HG03378 (cell line): ENCODE measurements at regions not wholly inside any gene's neighbourhood (a gene's known extent, or its start where the extent isn't known, plus 50 kb on each side); places are given as distances from the start of the nearest gene placed in this dataset.

ENCODE experiments used
- ATAC-seq: cut with Tn5 transposase; IDR thresholded peaks from one replicate; pipeline ENCODE4 v1.9.1; 2021; ENCODE audit warnings: mild to moderate bottlenecking, moderate library complexity; ENCODE audit not compliant: unreplicated experiment

- ATAC-seq, result no peak
These were observed 903.8 kb upstream of the PCDH10 start for GRCh38 chr4:132245319-132245718.

GRCh38 chr4:132264176-132264575, 884.9 kb upstream of the PCDH10 start:
- no peak for ATAC-seq

- ATAC-seq, result no peak
These were observed 882.7 kb upstream of the PCDH10 start for GRCh38 chr4:132266374-132266773.

- ATAC-seq, result no peak
These were observed 881.8 kb upstream of the PCDH10 start for GRCh38 chr4:132267321-132267720.

GRCh38 chr4:132269303-132269990, 879.6 kb upstream of the PCDH10 start:
- ATAC-seq, result no peak

- ATAC-seq, result no peak
These were observed 873.4 kb upstream of the PCDH10 start for GRCh38 chr4:132275583-132276121.

- no peak for ATAC-seq
These were observed 872.9 kb upstream of the PCDH10 start for GRCh38 chr4:132276185-132276584.

- ATAC-seq, result no peak
These were observed 872.1 kb upstream of the PCDH10 start for GRCh38 chr4:132276989-132277388.

- ATAC-seq, result no peak
These were observed 867.4 kb upstream of the PCDH10 start for GRCh38 chr4:132281733-132282132.

- ATAC-seq, result no peak
These were observed 864.1 kb upstream of the PCDH10 start for GRCh38 chr4:132284910-132285426.

GRCh38 chr4:132297346-132297745, 851.7 kb upstream of the PCDH10 start:
- ATAC-seq, result no peak

GRCh38 chr4:132299841-132300240, 849.3 kb upstream of the PCDH10 start:
- ATAC-seq, result no peak

- ATAC-seq, result no peak
These were observed 836.6 kb upstream of the PCDH10 start for GRCh38 chr4:132312521-132312920.

GRCh38 chr4:132313852-132314251, 835.2 kb upstream of the PCDH10 start:
- ATAC-seq, result no peak

GRCh38 chr4:132316738-132317137, 832.4 kb upstream of the PCDH10 start:
- no peak for ATAC-seq

GRCh38 chr4:132317923-132318322, 831.2 kb upstream of the PCDH10 start:
- ATAC-seq, result no peak

GRCh38 chr4:132328761-132329160, 820.3 kb upstream of the PCDH10 start:
- no peak for ATAC-seq

- no peak for ATAC-seq
These were observed 818.1 kb upstream of the PCDH10 start for GRCh38 chr4:132330994-132331393.

GRCh38 chr4:132332932-132333723, 816.0 kb upstream of the PCDH10 start:
- ATAC-seq, result no peak

- ATAC-seq, result no peak
These were observed 815.4 kb upstream of the PCDH10 start for GRCh38 chr4:132333724-132334047.

GRCh38 chr4:132334081-132334480, 815.0 kb upstream of the PCDH10 start:
- ATAC-seq, result no peak
